HEK293T (cell line): ENCODE measurements at regions not wholly inside any gene's neighbourhood (a gene's known extent, or its start where the extent isn't known, plus 50 kb on each side); places are given as distances from the start of the nearest gene placed in this dataset.

Experiments
- CTCF ChIA-PET: fragments of 350-600 bp; formaldehyde crosslinking; extraction: SDS; loops from one replicate; lab custom pipeline; 2021; ENCODE audit warnings: antibody characterized with exemption, inconsistent platforms; lab: Yijun Ruan, JAX
- POLR2A ChIA-PET: fragments of 350-600 bp; formaldehyde crosslinking; extraction: SDS; loops from one replicate; lab custom pipeline; 2020; ENCODE audit warnings: antibody characterized with exemption, inconsistent platforms; lab: Yijun Ruan, JAX
- DNase-seq: peaks from one replicate; pipeline ENCODE4 v3.0.0; 2012; ENCODE audit warnings: mixed read lengths; ENCODE audit errors: extremely low spot score
- ARNT ChIP-seq: fragments of 450-650 bp; IDR thresholded peaks from 2 replicates; pipeline ENCODE4 v1.6.1; 2017; ENCODE audit warnings: mild to moderate bottlenecking
- BHLHE40 ChIP-seq: fragments of 450-650 bp; IDR thresholded peaks from 2 replicates; pipeline ENCODE4 v1.6.1; 2016; ENCODE audit warnings: mild to moderate bottlenecking, moderate library complexity, borderline replicate concordance
- CTBP1 ChIP-seq: fragments of 450-650 bp; IDR thresholded peaks from 2 replicates; pipeline ENCODE4 v1.6.1; 2016; ENCODE audit warnings: borderline replicate concordance
- ELF4 ChIP-seq: fragments of 450-650 bp; IDR thresholded peaks from 2 replicates; pipeline ENCODE4 v1.6.1; 2017; ENCODE audit warnings: antibody characterized with exemption
- FOXA1 ChIP-seq: fragments of 450-650 bp; IDR thresholded peaks from 2 replicates; pipeline ENCODE4 v1.6.1; 2016; ENCODE audit warnings: mild to moderate bottlenecking
- FOXK2 ChIP-seq: fragments of 450-650 bp; IDR thresholded peaks from 2 replicates; pipeline ENCODE4 v1.6.1; 2016; ENCODE audit warnings: mild to moderate bottlenecking
- FOXM1 ChIP-seq: fragments of 450-650 bp; IDR thresholded peaks from 2 replicates; pipeline ENCODE4 v1.6.1; 2017; ENCODE audit warnings: mild to moderate bottlenecking, borderline replicate concordance
- HDGF ChIP-seq: fragments of 450-650 bp; IDR thresholded peaks from 2 replicates; pipeline ENCODE4 v1.6.1; 2017; ENCODE audit warnings: antibody characterized with exemption, borderline replicate concordance
- L3MBTL2 ChIP-seq: fragments of 450-650 bp; conservative IDR thresholded peaks from 2 replicates; pipeline ENCODE4 v1.6.1; 2016; ENCODE audit warnings: mild to moderate bottlenecking
- LEF1 ChIP-seq: fragments of 450-650 bp; IDR thresholded peaks from 2 replicates; pipeline ENCODE4 v1.6.1; 2017; ENCODE audit warnings: mild to moderate bottlenecking, borderline replicate concordance
- NFRKB ChIP-seq: fragments of 450-650 bp; IDR thresholded peaks from 2 replicates; pipeline ENCODE4 v1.6.1; 2016; ENCODE audit warnings: mild to moderate bottlenecking, moderate library complexity
- PKNOX1 ChIP-seq: fragments of 450-650 bp; IDR thresholded peaks from 2 replicates; pipeline ENCODE4 v1.6.1; 2016
- SP1 ChIP-seq: fragments of 450-650 bp; IDR thresholded peaks from 2 replicates; pipeline ENCODE4 v1.6.1; 2017
- SUZ12 ChIP-seq: fragments of 450-650 bp; IDR thresholded peaks from 2 replicates; pipeline ENCODE4 v1.6.1; 2016; ENCODE audit warnings: mild to moderate bottlenecking
- TARDBP ChIP-seq: fragments of 450-650 bp; IDR thresholded peaks from 2 replicates; pipeline ENCODE4 v1.6.1; 2016
- ZNF384 ChIP-seq: fragments of 450-650 bp; IDR thresholded peaks from 2 replicates; pipeline ENCODE4 v1.6.1; 2016

GRCh38 chr1:106047210-106047609 lies 1009.3 kb upstream of the PRMT6 start:
- POLR2A ChIA-PET, result no interaction called here
- CTCF ChIA-PET, result no interaction called here
- no peak for TF ChIP-seq CTBP1
- no peak for TF ChIP-seq PKNOX1
- no peak for TF ChIP-seq BHLHE40
- TF ChIP-seq NFRKB, result no peak
- no peak for TF ChIP-seq TARDBP
- TF ChIP-seq FOXA1, result no peak
- no peak for TF ChIP-seq LEF1
- no peak for TF ChIP-seq FOXK2
- TF ChIP-seq ELF4, result no peak
- no peak for TF ChIP-seq L3MBTL2
- TF ChIP-seq SP1, result no peak
- TF ChIP-seq HDGF, result no peak
- TF ChIP-seq SUZ12, result no peak
- TF ChIP-seq ZNF384, result no peak
- TF ChIP-seq ARNT, result no peak
- TF ChIP-seq FOXM1, result no peak
- DNase-seq, result no peak

- DNase-seq, result no peak
- ChIA-PET POLR2A (no interaction called here), CTCF (no interaction called here)
- TF ChIP-seq FOXM1, result no peak
- no peak for TF ChIP-seq TARDBP
- no peak for TF ChIP-seq LEF1
- TF ChIP-seq NFRKB, result no peak
- TF ChIP-seq FOXA1, result no peak
- TF ChIP-seq SUZ12, result no peak
- no peak for TF ChIP-seq ELF4
- no peak for TF ChIP-seq L3MBTL2
- no peak for TF ChIP-seq FOXK2
- no peak for TF ChIP-seq ZNF384
Measured at GRCh38 chr1:106049595-106049994, 1006.9 kb upstream of the PRMT6 start.

GRCh38 chr1:106055855-106056254 lies 1000.6 kb upstream of the PRMT6 start:
- ChIA-PET CTCF (no interaction called here), POLR2A (no interaction called here)
- TF ChIP-seq FOXK2 (no peak), FOXM1 (no peak), TARDBP (no peak), L3MBTL2 (no peak), HDGF (no peak), CTBP1 (no peak), ELF4 (no peak), ZNF384 (no peak), BHLHE40 (no peak), ARNT (no peak), FOXA1 (no peak), SUZ12 (no peak), LEF1 (no peak), SP1 (no peak), NFRKB (no peak), PKNOX1 (no peak)
- DNase-seq, result no peak

GRCh38 chr1:106061586-106062495 lies 994.6 kb upstream of the PRMT6 start:
- no peak for DNase-seq
- ChIA-PET POLR2A (no interaction called here), CTCF (no interaction called here)
- TF ChIP-seq PKNOX1, result no peak
- TF ChIP-seq HDGF, result no peak
- no peak for TF ChIP-seq NFRKB
- no peak for TF ChIP-seq LEF1
- no peak for TF ChIP-seq SP1
- TF ChIP-seq CTBP1, result no peak

GRCh38 chr1:106063510-106063909 lies 993.0 kb upstream of the PRMT6 start:
- ChIA-PET CTCF (no interaction called here), POLR2A (no interaction called here)
- TF ChIP-seq L3MBTL2 (no peak), PKNOX1 (peak; percentile 59)
- peak; percentile 15 for DNase-seq
